GM18909 (cell line): ENCODE measurements at regions not wholly inside any gene's neighbourhood (a gene's known extent, or its start where the extent isn't known, plus 50 kb on each side); places are given as distances from the start of the nearest gene placed in this dataset.
"Not testable (repeated sequence)": the region's sequence is repeated elsewhere in the genome, so short reads cannot be mapped to it uniquely, and the experiment has no call there.

Experiments used
- ATAC-seq: cut with Tn5 transposase; IDR thresholded peaks from one replicate; pipeline ENCODE4 v1.9.1; 2021; ENCODE audit warnings: mild to moderate bottlenecking; ENCODE audit not compliant: unreplicated experiment, poor library complexity

GRCh38 chr13:28574617-28575142, 79.8 kb upstream of the FLT1 start:
- no peak for ATAC-seq

GRCh38 chr13:28573595-28574373, 78.9 kb upstream of the FLT1 start:
- no peak for ATAC-seq

- no peak for ATAC-seq
These were observed 77.9 kb upstream of the FLT1 start for GRCh38 chr13:28572871-28573270.

- ATAC-seq = not testable (repeated sequence)
These were observed 75.4 kb upstream of the FLT1 start for GRCh38 chr13:28570356-28570755.

- ATAC-seq = no peak
These were observed 75.0 kb upstream of the FLT1 start for GRCh38 chr13:28569886-28570285.

- peak; percentile 64 for ATAC-seq
These were observed 73.4 kb upstream of the FLT1 start for GRCh38 chr13:28568286-28568685.

- no peak for ATAC-seq
These were observed 72.0 kb upstream of the FLT1 start for GRCh38 chr13:28566891-28567290.

GRCh38 chr13:28566283-28566682, 71.4 kb upstream of the FLT1 start:
- ATAC-seq = no peak

- ATAC-seq = no peak
These were observed 69.1 kb upstream of the FLT1 start for GRCh38 chr13:28564030-28564429.

- no peak for ATAC-seq
These were observed 68.7 kb upstream of the FLT1 start for GRCh38 chr13:28563609-28564008.

- no peak for ATAC-seq
These were observed 65.7 kb upstream of the FLT1 start for GRCh38 chr13:28560612-28561011.

- no peak for ATAC-seq
These were observed 64.8 kb upstream of the FLT1 start for GRCh38 chr13:28559636-28560259.

GRCh38 chr13:28558567-28558966, 63.6 kb upstream of the FLT1 start:
- ATAC-seq = no peak

- ATAC-seq = no peak
These were observed 63.0 kb upstream of the FLT1 start for GRCh38 chr13:28557725-28558520.

- ATAC-seq = no peak
These were observed 60.2 kb upstream of the FLT1 start for GRCh38 chr13:28555096-28555495.

- ATAC-seq = no peak
These were observed 59.0 kb upstream of the FLT1 start for GRCh38 chr13:28553971-28554370.

- no peak for ATAC-seq
These were observed 57.4 kb upstream of the FLT1 start for GRCh38 chr13:28552288-28552687.

GRCh38 chr13:28551498-28551895, 56.6 kb upstream of the FLT1 start:
- ATAC-seq = no peak

GRCh38 chr13:28550721-28551497, 56.0 kb upstream of the FLT1 start:
- no peak for ATAC-seq

GRCh38 chr13:28550091-28550490, 55.2 kb upstream of the FLT1 start:
- no peak for ATAC-seq
